ENCODE measurements at regions not wholly inside any gene's neighbourhood (a gene's known extent, or its start where the extent isn't known, plus 50 kb on each side); places are given as distances from the start of the nearest gene placed in this dataset.
A peak's percentile ranks its signal among the peaks of the same experiment; 100 is the strongest.

DNA sequence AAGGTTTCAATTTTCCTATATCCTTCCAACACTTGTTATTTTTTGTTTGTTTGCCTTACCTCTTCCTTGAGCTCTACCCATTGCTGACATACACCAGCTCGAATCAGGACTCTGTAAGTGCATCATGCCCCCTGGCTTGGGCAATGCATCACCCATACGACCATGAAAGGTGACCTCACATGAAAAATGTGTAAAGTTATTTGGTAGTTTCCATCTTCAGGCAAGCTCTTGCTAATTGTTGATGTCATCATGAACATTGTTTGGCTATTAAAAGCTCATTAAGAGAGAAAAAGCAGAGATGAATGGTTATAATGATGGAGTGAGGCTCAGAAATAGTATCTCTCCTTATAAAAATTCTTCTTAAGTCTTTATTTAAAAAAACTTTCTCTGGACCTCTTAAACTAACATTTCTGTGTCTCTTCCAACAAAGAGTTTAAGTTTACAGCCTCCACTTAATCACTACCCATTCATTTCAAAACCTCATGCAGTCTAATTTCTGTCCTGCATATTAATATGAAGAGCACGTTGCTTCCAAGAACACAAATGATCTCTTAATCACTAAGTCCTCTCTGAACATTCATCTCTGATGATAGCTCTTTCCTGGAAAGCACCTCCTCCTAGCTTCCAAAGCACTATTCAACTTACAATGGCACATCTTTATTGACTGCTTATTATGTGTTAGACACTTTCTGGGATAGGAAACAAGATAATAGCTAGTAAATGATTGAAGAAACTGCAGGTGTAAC is 236.3 kb downstream of the NFKBIZ start:
- no peak for DNase-seq

DNA sequence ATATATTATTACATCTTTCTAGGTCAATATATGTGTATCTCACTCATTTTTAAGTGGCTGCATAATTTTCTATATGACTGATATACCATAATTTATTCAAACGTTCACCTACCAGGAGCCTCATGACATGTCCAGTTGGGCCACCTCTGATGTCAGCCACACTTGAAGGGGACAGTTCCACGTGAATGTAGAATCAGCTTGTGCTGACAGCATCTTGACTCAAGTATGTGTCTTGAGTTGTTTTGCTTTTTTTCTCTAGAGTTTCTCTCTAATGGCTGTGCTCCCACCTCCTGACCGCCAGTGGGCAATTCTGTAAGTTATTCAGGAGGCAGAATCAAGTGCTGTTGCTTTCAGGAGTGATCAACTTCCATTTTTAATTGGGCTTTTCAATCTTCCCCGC is 237.9 kb downstream of the NFKBIZ start:
- DNase-seq = no peak

DNA sequence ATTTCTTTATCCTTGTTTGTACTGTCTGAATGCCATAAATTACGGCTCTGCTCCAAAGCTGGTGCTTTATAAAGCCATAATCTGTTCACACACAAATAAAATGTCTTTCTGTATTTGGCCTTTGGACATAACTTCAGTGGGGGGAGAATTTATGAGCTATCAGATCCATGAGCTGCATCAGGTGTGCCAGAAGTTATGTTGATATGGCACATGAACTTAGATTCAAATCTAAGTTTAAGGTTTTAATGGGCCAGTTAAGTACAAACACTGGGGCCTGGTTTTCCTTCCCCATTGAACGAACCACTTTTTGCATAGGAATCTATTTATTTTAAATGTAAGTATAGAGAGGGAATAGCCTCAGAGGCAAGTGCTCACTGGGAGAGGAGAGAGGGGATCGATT is 239.9 kb downstream of the NFKBIZ start:
- no peak for DNase-seq

DNA sequence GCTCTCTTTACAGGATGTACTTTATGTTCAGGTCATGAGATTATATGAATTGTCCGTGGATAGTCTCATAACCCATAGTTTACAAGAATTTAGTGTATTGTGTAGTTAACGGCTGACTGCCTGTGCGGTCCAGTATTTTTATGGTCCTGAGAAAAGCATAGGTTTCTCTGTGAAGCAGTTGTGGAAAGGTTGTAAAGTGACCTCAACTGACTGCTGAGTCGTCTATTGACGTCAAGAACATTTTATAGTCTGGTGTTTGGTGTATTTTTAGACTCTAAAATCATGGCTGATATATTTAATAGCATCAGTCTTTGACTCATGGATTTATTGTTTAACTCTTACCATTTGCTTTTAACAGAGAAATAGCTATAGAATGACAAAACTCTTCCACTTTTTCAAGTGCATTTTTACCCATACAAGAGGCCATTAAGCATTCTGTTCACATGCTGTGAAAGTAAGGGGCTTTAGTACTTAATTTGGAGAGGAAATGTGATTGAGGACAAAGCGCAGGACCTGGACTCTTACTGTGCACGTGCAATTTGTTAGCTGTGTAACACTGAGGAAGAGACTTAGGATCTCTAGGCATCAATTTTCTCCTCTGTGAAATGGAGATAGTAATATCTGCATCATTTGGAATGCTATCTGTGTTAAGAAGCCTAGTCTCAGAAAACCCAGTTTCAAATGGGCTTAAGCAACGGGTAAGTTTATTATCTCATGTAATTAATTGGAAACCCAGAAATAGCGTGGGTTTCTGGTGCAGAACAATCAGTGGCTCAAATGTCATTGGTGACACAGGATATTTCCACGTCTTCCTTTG is 240.8 kb downstream of the NFKBIZ start:
- no peak for DNase-seq

DNA sequence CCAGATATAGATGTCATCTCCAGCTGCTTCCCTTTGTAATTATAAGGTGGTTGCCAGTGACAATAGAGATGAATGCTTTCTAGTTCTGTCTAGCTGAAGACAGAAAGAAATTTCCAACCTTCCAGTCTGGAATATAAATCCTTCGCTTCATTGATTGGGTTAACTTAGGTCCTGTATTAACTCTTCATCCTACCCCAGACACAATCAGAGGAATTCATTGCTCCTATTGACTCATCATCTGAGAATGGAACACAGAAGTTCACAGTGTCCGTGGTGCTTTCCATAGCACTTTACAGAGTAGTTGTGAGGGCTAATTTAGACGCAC is 241.4 kb downstream of the NFKBIZ start:
- no peak for DNase-seq

DNA sequence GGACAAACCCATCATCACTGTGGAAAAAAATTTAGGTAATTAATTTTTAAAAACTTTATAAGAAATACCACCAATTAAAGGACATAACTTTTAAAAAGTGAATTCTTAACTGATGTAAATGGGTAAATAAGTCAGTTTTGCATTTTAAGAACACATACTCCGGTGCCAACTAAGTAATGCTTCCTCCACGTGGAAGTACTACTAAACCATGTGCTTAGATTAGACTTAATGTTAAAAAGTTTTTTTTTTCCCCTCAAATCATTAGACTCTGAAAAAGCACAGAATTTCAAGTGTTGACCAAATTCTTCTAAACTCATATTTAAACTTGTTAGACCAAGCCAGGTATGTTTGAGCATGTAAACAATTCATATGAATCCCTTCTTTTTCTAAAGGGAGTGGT is 242.0 kb downstream of the NFKBIZ start:
- no peak for DNase-seq

DNA sequence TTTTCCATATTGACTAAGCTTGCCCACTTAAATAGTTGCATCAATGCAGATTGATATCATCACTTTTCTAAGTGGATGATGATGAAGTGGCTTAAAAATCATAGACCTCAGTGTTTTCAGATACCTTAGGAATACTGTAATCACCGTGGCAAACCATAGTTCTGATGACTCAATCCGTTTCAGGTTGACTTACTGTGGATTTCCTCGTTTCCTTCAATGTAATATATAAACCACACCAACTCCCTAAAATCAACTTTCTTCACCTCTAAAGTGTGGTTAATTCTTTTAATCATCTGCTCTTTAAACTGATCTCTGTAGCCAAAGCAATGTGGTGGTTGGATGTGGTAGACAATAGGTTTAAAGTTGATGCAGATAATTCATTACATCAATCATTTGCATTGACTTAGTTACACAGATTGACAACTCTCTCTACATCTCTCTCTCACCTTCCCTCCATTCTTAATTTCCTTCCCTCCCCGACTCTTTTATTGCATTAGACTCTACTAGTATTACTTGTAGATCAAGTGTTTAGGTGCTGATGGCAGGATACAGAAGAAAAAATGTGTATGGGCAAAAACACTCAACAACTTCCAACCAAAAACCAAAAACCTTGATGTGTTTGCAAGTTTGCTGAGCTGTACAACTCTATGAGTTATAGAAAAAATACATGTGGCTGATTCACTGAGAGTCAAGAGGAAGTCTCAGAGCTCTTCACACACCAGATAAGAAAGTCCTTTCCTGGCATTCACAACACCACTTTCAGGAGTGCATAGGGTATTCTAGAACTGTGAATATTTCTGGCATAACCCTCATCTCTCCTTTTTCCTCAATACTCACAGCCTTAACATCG is 243.5 kb downstream of the NFKBIZ start:
- DNase-seq = peak; percentile 35

DNA sequence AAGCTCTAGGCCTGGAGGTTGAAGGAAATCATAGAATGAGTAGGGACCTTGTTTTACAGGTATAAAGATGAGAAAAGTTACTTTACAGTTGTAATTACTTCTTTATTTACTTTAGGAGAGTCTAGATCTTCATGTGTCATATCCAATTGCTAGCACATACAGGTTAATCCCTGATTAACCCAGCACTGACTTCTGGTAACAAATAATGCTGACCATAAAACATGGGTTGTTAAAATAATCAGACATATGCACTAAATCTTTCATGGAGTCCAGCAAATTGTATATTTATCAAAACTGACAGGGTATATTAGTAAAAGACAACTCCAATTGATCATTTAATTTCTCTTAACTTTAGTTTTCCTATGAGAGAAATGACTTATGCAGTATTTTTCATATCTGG is 245.2 kb downstream of the NFKBIZ start:
- DNase-seq = no peak

DNA sequence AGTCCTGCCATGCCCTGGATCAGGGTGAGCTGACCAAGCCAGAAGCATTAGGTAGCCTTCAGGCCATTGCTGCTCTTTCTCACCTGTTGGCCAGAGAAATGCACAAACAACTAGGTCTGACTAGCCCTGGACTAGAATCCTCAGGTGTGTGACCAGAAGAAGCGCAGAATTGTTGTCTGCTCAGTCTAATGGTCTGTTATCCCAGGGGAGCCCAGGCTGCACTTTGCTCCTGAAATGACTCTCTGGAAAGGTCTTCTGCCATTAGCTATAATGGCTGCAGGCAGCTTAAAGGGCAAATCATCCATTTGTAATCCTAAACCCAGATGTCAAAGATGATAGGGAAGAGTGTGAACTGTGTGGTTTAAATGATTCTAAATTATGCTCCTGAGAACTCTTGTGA is 246.1 kb downstream of the NFKBIZ start:
- DNase-seq = no peak

DNA sequence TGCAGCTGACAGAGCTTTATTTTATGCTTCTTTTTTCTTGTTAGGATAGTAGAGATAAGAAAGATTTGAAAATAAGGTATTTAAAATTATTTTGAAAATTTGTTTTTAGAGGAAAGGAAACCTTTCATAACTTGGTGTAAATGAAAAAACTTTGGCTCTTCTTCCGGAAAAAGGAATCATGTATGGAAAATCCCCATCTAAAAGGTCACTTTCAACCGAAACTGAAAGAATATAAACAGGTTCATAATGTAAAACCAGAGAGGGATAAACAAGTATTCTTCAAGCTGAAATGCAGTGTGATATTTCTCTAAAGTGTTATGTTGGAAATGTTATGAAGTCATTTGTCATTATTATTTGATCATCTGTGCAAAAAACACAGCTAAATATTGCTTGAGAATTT is 246.8 kb downstream of the NFKBIZ start:
- DNase-seq = no peak

DNA sequence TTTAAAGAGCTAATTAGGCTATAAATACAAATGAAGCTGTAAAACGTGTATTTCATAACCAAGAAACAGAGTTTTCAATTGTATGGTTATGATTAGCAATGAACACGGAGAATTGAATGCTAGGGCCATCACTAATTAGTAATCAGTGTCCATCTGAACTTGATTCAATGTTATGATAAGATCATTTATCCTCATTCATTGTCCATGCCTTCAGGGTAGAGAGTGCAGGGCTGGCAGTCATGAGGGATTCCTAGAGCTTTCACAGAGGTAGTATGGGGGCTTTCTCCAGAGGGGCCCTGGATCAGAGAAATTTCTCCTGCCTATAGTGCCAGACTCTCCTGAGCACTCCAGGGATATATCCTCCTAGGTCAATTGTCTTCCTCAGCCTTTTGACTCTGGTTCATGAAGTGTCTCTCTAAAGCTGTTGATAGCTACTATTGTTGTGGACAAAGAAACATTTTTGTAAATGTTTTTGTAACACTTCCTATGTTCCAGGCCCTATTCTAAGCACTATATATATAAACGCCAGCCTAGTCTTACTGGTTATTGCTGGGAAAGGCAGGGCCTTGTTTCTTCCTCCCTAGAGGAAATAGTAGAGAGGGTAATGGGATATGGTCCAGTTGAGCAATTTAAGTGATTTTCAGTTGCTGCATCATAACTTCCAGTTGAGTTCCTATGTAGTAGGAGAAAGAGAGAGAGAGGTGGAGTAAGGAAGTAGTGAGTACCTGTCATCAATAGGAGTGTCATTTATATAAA is 249.0 kb downstream of the NFKBIZ start:
- DNase-seq = no peak

DNA sequence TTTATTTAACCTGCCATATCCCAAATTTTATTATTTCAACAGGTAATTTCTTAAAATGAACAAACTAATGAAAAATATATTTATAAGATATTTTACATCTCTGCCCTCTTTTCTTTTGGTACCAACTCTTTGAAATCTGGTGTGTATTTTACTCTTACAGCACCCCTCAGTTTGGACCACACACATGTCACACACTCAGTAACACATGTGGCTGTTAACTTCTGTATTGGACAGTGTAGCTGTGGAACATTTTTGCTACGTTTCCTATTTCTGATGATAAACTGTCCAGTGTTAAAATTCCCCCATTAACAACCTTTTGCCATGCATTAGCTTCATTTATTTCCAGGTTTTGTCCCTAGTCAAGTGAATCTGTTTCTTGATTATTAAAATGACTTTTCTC is 250.6 kb downstream of the NFKBIZ start:
- DNase-seq = no peak

DNA sequence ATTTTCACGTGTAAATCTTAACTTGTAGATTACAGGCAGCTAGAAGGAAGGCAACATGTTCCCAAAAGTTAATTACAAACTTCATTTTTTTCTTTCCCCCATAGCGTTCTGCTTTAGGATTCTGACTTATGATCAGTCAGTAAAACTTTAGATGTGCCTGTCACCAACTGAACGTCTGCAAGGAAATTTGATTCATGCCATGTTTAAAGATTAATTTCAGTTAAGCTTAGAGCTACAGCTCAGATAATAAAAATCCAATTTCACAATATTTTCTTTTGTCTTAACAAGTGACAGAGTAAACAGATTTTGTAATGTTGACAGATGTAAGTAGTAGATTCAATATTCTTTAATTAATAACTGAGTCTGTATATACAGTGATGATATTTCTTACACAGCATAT is 253.1 kb downstream of the NFKBIZ start:
- DNase-seq = no peak

DNA sequence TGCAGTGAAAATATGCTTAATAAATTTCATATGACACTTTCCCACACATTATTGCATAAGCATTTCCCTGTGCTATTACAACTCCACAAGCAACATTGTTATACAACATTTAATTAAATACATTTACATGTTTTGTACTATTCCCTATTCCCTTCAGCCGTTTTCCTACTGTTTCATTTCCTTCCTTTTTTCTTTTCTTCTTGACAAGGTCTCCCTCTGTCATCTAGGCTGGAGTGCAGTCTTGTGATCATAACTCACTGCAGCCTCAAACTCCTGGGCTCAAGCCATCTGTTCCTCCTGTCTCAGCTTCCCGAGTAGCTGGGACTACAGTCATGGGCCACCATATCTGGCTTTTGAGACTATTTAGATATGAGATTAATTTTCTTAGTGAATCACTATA is 254.7 kb downstream of the NFKBIZ start:
- DNase-seq = no peak

DNA sequence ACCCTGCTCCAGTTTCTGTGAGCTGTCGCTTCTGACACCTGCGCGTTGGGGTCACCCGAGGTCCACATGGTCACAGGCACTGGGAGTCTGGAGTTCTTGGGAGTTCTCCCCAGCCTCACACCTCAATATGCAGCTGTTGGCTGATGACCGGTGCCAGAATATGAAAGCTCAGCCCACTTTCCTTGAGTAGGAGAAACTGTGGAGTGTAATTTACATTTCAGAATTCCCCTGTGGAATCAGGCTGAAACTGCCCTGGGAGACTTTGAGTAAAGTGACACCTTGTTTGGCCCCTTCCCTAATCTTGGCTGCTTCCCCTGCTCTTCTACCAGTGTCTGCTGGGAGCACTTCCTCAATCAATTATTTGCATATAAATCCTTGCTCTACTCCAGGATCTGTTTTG is 255.9 kb downstream of the NFKBIZ start:
- no peak for DNase-seq

DNA sequence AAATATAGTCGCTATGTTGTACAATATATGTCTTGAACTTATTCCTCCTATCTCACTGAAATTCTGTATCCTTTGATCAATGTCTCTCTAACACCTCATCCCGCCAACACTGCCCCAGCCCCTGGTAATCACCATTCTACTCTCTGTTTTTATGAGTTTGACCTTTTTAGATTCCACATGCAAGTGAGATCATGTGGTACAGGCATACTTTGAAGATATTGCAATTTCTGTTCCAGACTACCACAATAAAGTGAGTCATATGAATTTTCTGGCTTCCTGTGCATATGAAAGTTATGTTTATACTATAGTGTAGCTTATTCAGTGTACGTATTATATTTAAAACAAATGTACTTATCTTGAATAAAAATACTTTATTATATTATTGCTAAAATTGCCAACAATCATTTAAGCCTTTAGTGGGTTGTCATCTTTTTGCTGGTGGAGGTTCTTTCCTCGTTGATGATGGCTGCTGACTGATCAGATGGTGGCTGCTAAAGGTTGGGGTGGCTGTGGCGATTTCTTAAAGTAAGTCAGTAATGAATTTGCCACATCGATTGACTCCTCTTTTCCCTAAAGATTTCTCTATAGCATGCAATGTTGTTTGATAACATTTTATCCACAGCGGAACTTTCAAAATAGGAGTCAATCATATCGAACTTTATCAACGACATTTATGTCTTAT is 257.2 kb downstream of the NFKBIZ start:
- no peak for DNase-seq

DNA sequence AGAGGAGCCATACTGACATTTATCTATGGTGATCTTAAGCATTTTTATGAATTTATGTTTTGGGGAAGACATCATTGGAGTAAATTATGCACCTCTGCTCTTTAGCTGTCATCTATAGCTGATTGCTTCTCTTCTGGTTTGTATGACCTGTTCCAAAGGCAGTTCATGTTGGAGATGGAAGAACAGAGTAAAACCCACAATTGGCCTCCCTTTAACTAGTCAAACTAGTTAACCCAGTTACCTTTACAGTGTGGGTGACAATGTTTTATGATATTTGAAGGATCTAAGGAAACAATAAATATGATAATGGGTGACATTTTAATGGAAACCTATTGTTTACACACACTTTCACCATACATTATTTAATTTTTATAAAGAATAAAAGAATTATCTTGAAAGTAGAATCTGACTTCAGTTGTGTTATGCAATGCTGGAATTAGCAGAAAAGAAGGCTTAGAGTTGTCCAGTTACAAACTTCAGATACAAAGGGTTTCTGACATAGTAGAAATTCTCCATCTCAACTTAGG is 263.5 kb downstream of the NFKBIZ start:
- no peak for DNase-seq

DNA sequence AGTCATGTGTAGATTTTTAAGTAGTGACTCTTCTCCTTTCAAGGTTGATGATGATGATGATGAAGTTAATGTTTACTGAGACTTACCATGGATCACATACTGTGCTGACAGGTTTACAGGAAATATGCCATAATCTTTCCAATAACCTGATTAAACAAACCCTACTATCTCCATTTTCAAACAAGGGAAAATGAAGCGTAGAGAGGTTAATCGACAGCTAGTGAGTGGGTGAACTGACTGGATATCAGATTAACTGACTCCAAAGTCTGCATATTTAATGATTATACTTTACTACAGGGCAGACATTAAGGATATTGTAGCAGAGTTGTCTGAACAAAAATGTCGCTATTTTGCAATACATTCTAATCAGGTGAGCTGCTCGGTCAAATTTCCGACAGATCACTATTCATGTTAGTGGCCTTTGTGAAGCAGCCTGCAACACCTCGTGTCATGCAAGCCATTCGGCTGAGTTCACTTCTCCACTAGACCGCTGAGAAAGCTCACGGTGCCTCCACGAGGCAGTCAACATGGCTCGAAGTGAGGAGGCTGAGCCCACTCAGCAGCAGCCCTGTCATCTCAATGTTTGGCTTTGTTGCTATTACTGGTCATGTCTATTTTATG is 264.2 kb downstream of the NFKBIZ start:
- no peak for DNase-seq

DNA sequence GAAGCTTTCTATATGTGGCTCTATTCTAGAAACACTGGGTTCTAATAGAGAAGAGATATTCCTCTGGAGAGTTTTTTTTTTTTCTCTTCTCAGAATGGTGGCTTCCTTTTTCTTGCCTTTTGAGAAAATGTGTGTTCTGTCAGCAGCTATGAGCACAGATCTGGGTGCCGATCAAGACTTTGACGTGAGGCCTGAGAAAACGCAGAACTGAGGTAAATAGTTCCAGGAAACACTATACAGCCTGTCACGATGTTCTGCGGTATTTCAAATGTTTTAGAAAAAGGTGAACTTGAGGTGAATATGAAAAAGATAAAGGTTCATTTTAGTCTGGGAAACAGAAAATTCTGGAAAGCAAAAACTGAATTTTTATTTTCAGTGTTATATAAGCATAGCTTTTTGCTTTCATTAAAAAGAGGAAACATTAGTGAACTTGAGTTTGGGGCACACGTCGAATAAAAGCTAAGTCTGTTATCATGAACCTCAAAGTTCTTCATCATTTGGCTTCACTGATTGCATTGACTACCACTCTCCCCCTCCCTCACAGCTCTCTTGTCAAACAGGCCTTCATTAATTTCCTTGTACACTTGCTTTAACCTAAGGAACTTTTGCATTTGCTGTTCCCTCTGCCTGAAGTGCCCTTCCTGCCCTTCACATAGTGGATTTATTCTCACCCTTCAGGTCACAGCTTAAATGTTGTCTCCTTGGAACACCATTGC is 265.1 kb downstream of the NFKBIZ start:
- DNase-seq = peak; percentile 23

DNA sequence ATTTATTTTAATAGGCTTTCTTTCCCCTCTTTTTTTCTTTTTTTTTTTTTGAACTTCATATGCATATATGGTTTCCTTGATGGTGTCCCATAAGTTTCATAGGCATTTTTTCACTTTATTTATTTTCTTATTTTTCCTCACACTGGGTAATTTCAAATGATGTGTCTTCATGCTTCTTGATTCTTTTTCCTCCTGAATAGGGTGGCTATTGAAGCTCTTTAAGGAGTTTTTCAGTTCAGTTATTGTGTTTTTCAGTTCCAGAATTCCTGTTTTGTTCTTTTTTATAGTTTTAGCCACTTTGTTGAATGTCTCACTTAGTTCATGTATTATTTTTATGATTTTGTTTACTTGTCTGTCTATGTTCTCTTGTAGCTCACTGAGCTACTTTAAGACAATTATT is 273.2 kb downstream of the NFKBIZ start:
- DNase-seq = no peak

DNA sequence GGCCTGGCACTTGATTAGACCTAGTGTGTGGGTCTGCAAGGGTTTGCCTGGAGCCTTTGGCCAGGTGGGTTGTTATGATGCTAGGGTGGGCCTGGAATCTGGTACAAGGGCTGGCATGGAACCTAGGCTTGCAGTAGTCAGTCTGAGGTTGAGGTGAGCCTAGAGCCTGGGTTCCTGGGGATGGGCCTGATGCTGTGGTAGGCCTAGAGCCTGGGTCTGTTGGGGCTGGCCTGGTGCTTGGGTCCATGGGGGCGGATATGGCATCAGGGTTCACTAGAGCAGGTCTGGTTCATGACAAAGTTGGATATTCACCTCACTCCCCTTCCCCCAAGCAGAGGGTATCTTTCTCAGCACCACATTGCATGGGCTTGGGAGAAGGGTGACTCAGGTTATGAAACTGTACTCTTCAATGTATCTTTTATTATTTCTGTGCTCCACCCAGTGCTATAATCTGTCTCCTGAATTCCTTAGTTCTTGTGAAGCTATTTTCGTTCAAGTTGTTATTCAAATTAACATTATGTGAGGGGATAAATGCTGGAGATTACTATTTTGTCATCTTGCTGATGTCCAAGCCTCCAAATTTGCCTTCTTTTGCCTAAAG is 274.4 kb downstream of the NFKBIZ start:
- DNase-seq = no peak
